ENCODE measurements at regions not wholly inside any gene's neighbourhood (a gene's known extent, or its start where the extent isn't known, plus 50 kb on each side); places are given as distances from the start of the nearest gene placed in this dataset.

DNA sequence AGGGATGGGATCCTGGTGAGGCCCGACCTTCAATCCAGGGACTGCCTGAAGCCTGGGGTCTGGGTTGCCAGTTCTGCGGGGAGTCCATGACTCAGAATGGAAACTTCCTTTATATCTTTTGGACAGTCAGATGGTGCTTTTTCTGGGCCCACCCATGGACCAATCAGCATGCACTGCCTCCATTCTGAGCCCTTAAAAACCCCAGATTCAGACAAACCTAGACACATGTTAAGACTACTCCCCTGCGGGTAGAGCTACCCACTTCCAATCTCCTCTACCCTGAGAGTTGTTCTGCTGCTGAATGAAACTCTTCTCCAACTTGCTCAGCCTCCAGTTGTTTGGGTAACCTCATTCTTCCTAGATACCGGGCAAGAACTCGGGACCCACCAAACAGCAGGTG lies 1315.2 kb upstream of the MIR17HG start:
- H3K36me3 ChIP-seq = no peaks in the 10 kb centered on the region
- H3K27ac ChIP-seq (replicated peaks) = no peak overlapping the region
- no peak for DNase-seq
- intact Hi-C loops (cut with micrococcal nuclease) = no loop called here
- TF ChIP-seq, protein P1, sequence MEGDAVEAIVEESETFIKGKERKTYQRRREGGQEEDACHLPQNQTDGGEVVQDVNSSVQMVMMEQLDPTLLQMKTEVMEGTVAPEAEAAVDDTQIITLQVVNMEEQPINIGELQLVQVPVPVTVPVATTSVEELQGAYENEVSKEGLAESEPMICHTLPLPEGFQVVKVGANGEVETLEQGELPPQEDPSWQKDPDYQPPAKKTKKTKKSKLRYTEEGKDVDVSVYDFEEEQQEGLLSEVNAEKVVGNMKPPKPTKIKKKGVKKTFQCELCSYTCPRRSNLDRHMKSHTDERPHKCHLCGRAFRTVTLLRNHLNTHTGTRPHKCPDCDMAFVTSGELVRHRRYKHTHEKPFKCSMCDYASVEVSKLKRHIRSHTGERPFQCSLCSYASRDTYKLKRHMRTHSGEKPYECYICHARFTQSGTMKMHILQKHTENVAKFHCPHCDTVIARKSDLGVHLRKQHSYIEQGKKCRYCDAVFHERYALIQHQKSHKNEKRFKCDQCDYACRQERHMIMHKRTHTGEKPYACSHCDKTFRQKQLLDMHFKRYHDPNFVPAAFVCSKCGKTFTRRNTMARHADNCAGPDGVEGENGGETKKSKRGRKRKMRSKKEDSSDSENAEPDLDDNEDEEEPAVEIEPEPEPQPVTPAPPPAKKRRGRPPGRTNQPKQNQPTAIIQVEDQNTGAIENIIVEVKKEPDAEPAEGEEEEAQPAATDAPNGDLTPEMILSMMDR (IDR thresholded peaks at IDR 0.05; ENCODE audit: borderline replicate concordance) = no peak
- H3K9me3 ChIP-seq (replicated peaks) = peaks cover 20% of the 10 kb centered on the region
- no peak overlapping the region for H3K4me3 ChIP-seq
- no peaks in the 10 kb centered on the region for H3K27me3 ChIP-seq (ENCODE audit: low read depth)
- no peaks in the 10 kb centered on the region for H3K4me1 ChIP-seq

DNA sequence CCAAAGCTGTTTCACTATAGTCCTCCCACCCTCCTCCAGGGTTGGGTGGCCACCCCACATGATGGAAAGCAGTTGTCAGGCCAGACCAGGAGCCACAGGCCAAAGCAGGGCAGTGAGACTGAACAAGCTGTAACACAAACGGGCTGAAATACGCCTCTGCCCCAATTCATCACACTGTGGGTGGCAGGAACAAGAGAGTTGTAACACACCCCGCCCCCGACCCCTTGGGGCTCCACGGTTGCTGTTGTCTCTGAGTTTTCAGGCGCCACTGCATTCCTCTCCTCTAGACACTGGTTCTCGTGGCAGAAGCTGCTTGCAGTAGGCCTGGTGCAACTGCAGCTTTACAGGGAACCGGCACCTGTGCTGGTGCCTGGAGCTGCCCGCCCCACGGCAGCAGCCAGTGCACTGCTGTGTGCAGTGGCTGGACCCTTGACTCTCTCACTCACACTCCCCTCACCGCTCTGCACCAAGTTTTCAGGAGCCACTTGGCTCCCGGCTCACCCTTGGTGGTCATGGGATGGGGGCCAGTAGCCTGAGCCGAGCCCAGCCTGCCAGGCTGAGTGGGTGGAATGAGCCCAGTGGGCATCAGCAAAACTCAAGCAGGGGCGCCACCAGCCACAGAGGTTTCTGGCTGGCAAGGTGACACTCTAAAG lies 1314.5 kb upstream of the MIR17HG start:
- intact Hi-C loops (cut with micrococcal nuclease) = no loop called here
- Histone ChIP-seq H3K27ac (replicated peaks) (no peak overlapping the region), H3K36me3 (no peaks in the 10 kb centered on the region), H3K9me3 (replicated peaks) (peaks cover 14% of the 10 kb centered on the region), H3K27me3 (ENCODE audit: low read depth) (no peaks in the 10 kb centered on the region), H3K4me3 (no peak overlapping the region), H3K4me1 (no peaks in the 10 kb centered on the region)
- no peak for DNase-seq
- TF ChIP-seq, protein P1 (IDR thresholded peaks at IDR 0.05; ENCODE audit: borderline replicate concordance) = no peak

DNA sequence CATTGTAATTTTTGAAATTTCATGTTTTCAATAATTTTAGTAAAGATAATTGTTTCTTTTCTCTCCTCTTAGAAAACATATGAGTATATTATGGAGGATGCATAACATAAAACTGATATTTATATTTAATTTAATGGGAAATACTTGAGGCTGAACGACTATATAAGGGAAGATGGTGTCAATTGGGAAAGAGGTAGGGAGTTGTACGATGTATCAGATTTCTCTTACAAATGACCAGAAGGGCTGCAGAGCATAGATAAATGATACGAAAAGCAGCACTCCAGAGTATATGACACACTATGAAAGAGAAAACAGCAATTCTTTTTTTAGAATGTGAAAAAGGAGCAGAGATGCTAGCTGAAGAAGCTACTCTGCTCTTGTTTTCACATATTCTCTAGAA lies 1308.0 kb upstream of the MIR17HG start:
- DNase-seq = no peak
- no peaks in the 10 kb centered on the region for H3K4me1 ChIP-seq
- H3K36me3 ChIP-seq = no peaks in the 10 kb centered on the region
- intact Hi-C loops (cut with micrococcal nuclease) = no loop called here
- no peaks in the 10 kb centered on the region for H3K27me3 ChIP-seq (ENCODE audit: low read depth)
- H3K9me3 ChIP-seq (replicated peaks) = no peaks in the 10 kb centered on the region
- TF ChIP-seq, protein P1 (IDR thresholded peaks at IDR 0.05; ENCODE audit: borderline replicate concordance) = no peak
- no peak overlapping the region for H3K4me3 ChIP-seq
- no peak overlapping the region for H3K27ac ChIP-seq (replicated peaks)

DNA sequence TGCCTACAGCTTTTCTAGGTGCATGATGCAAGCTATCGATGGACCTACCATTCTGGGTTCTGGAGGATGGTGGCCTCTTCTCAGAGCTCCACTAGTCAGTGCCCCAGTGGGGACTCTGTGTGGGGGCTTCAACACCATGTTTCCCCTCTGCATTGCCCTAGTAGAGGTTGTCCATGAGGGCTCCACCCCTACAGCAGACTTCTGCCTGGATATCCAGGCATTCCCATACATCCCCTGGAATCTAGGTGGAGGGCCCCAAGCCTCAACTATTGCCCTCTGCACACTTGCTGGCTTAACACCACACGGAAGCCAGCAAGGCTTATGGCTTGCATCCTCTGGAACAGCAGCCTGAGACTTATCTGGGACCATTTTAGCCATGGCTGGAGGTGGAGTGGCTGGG lies 1299.9 kb upstream of the MIR17HG start:
- no peak for DNase-seq
- peaks cover 15% of the 10 kb centered on the region for H3K9me3 ChIP-seq (replicated peaks)
- no peaks in the 10 kb centered on the region for H3K4me1 ChIP-seq
- TF ChIP-seq, protein P1 (IDR thresholded peaks at IDR 0.05; ENCODE audit: borderline replicate concordance) = no peak
- H3K27me3 ChIP-seq (ENCODE audit: low read depth) = no peaks in the 10 kb centered on the region
- no peak overlapping the region for H3K27ac ChIP-seq (replicated peaks)
- no peak overlapping the region for H3K4me3 ChIP-seq
- intact Hi-C loops (cut with micrococcal nuclease) = no loop called here
- no peaks in the 10 kb centered on the region for H3K36me3 ChIP-seq

DNA sequence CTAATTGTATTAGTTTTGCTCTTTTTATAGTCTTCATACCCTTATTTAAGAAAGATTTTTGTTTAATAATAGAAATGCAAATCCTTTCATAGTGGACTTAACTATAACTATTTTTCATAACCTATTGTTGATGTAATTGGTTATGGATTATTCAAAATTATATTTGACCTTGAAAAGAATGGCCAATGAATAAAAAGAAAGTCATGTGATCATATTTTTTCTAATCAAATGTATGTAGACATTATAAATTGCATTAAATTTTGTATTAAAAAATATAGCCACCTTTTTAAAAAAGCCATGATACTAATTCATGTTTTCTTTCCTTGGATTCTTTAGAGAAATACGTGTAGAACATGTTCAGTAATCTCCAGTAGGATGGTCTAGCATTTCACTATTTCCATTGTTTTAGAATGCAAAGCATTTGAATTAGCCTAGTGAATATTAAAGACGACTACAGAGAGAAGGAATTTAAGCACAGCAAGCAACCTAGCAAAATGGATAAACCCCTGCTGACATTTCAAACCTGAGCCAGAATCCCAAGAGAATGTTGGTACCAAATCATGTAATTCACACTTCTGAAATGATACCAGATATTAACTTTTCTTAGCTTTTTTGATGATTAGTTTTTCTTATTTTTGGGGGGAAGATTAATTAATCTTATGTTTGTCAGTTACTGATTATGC lies 1297.4 kb upstream of the MIR17HG start:
- H3K36me3 ChIP-seq = no peaks in the 10 kb centered on the region
- peaks cover 15% of the 10 kb centered on the region for H3K9me3 ChIP-seq (replicated peaks)
- TF ChIP-seq, protein P1 (IDR thresholded peaks at IDR 0.05; ENCODE audit: borderline replicate concordance) = no peak
- H3K4me1 ChIP-seq = no peaks in the 10 kb centered on the region
- no peaks in the 10 kb centered on the region for H3K27me3 ChIP-seq (ENCODE audit: low read depth)
- no peak for DNase-seq
- no peak overlapping the region for H3K4me3 ChIP-seq
- no peak overlapping the region for H3K27ac ChIP-seq (replicated peaks)
- intact Hi-C loops (cut with micrococcal nuclease) = no loop called here

All from left ventricle myocardium inferior (tissue), 1 donor.